H7 (cell line): ENCODE measurements at regions not wholly inside any gene's neighbourhood (a gene's known extent, or its start where the extent isn't known, plus 50 kb on each side); places are given as distances from the start of the nearest gene placed in this dataset.
A peak's percentile ranks its signal among the peaks of the same experiment; 100 is the strongest.

Source experiments
- DNase-seq: peaks from one replicate; pipeline ENCODE4 v3.0.0; 2012
- H3K27me3 ChIP-seq: 2 replicates; pipeline ENCODE4 v1.6.0; 2011; ENCODE audit warnings: mild to moderate bottlenecking, low read length; ENCODE audit not compliant: control insufficient read depth, insufficient read depth
- H3K36me3 ChIP-seq: replicated peaks from 2 replicates; pipeline ENCODE4 v1.5.1; 2011; ENCODE audit warnings: low read length; ENCODE audit not compliant: control insufficient read depth, insufficient read depth
- H3K4me3 ChIP-seq: 2 replicates; pipeline ENCODE4 v1.5.1; 2011; ENCODE audit warnings: low read depth, mild to moderate bottlenecking, control low read depth, low read length, moderate library complexity; ENCODE audit not compliant: insufficient read depth

DNA sequence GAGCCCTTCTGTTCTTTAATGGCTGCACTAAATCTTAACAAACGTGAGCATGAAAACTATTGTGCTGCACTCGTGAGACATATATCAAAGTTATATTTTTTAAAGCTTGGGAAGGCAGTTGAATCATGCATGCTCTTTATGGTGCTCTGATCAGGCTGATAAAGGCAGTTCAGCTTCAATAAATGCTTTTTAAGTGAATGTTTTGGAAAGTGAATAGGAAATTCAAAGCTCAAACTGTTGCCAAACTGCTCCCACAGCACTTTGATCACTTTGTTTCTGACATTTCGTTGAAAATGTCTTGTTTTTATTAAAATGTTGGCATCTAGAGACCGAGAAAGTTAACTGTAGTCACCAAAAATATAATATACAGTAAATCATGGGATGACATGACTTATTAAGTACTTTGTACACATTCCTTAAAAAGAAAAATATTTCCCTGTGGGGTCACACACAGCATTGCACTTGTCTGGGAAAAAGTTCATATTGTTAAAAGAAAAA, 625.7 kb upstream of the PCDH9 start:
- no peak for DNase-seq
- no peaks in the 10 kb centered on the region for H3K27me3 ChIP-seq
- H3K4me3 ChIP-seq: no peak overlapping the region
- no peaks in the 10 kb centered on the region for H3K36me3 ChIP-seq

DNA sequence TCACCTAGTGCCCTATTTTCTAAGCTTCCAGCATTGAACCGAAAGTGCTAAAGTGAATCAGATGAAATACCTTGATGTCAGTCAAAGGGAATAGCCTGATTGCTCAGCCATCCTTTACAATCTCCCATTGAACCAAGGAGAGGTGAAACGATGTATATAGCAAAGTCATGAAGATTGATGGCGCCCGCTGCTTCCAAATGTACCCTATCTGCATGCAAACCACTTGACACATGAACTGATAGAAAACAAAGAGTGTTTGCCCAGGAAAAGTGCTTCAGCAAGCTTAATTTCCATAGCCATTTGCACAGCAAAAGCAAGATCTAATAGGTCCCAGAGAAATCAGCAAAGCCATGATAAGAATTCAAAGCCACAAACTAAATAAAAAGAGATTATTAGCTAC, 624.9 kb upstream of the PCDH9 start:
- Histone ChIP-seq H3K36me3 (no peaks in the 10 kb centered on the region), H3K27me3 (no peaks in the 10 kb centered on the region), H3K4me3 (no peak overlapping the region)
- no peak for DNase-seq

DNA sequence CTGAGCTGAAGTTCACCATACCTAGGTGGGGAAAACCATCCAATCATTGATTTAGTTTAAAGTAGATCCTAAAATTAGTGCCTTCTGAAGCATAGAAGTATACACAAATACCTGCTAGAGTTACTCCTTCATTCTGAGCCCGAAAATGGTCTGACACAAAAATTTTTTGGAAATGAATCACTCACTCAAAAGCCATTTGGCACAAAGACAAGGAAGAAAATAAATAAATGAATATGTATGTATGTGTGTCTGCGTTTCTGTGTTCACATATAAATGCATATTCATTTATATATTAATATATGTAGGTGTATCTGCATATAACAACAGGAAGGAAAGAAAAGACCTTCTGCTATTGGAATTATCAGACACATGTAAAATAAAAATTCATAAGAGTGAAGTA, 614.4 kb upstream of the PCDH9 start:
- H3K4me3 ChIP-seq: no peak overlapping the region
- H3K27me3 ChIP-seq: no peaks in the 10 kb centered on the region
- no peaks in the 10 kb centered on the region for H3K36me3 ChIP-seq
- no peak for DNase-seq

DNA sequence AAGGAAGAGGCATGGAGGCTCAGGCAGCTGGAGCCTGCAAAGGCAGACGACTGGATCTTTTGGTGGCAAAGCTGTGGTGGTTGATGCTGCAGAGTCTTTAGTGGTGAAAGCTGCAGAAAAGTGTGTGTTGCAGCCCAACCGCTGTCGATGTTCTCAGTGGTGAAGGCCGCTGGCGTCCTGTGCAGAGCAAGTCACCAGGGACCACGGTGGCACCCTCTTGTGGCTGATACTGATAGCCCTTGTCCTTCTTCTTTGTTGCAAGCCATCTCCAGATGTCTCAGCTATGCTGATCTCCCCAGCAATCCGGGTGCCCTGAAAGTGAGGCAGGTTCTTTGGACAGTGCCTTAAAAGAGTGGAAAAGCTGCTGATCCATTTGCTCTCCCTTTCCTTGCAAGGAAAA, 610.9 kb upstream of the PCDH9 start:
- Histone ChIP-seq H3K4me3 (no peak overlapping the region), H3K36me3 (no peaks in the 10 kb centered on the region), H3K27me3 (no peaks in the 10 kb centered on the region)
- DNase-seq: peak; percentile 4

DNA sequence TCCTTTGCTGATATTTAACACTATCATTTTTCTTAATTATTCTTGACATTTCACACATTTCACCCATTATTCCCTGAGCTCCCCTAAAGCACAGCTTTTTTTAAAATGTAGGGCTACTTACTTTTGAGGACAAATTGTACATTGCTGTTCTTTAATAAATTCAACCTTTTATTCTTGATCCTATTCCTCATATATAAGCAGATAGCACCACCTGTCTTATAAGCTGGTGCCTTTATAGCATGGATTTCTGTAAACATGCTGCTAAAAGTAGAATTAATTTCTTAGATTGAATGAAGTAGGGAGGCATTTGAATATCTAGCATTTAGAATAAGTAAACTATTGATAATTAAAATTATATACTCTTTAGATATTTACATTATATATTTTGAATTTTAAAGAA, 603.4 kb upstream of the PCDH9 start:
- DNase-seq: no peak
- Histone ChIP-seq H3K4me3 (no peak overlapping the region), H3K27me3 (no peaks in the 10 kb centered on the region), H3K36me3 (no peaks in the 10 kb centered on the region)

DNA sequence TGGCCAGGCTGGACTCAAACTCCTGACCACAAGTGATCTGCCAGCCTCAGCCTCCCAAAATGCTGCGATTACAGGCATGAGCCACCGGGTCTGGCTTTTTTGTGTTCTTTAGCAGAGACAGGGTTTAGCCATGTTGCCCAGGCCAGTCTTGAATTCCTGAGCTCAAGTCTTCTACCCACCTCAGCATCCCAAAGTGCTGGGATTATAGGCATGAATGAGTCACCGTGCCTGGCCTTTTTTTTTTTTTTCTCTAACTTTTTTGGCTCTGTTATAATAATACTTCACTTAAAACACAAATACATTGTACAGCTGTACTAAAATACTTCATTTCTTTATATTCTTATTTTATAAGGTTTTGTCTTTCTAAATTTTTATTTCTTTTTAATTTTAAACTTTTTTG, 599.5 kb upstream of the PCDH9 start:
- H3K36me3 ChIP-seq: no peaks in the 10 kb centered on the region
- no peaks in the 10 kb centered on the region for H3K27me3 ChIP-seq
- no peak overlapping the region for H3K4me3 ChIP-seq
- DNase-seq: no peak

DNA sequence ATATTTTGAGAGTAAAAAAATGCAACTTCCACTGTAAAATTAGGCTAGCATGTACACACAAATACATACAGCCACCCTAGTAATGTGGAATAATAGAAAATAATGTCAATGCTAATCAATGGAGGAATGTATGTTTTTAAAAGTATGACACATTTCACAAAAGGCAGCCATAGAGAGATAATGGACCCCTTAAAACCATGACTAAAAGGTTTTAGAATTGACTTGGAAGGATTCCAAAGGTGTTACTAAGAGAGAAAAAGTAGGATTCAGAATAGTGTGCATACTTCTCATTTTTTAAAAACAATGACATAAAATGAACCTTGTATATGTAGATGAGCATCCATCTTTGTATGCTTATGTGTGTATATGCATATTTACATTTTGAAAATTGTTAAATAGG, 597.9 kb upstream of the PCDH9 start:
- no peaks in the 10 kb centered on the region for H3K36me3 ChIP-seq
- no peak overlapping the region for H3K4me3 ChIP-seq
- no peaks in the 10 kb centered on the region for H3K27me3 ChIP-seq
- DNase-seq: no peak

DNA sequence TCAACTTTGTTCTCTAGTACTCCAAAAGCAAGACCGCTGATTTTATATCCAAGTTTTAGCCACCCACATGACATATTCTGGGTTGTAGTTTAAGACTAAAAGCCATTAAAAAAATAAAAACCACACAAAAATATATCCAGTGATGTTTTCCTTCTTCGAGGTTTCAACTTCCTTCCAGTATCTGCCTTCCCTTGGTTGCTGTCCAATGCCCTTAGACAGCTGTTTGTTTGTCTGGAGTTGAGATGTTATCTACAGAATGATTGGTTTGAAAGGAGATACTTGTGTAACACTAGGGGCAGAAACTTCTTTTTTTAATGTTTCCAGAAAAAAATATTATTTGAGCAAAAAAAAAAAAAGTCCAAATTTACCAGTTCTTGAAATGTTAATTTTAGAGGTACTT, 591.5 kb upstream of the PCDH9 start:
- Histone ChIP-seq H3K4me3 (no peak overlapping the region), H3K27me3 (no peaks in the 10 kb centered on the region), H3K36me3 (no peaks in the 10 kb centered on the region)
- no peak for DNase-seq

DNA sequence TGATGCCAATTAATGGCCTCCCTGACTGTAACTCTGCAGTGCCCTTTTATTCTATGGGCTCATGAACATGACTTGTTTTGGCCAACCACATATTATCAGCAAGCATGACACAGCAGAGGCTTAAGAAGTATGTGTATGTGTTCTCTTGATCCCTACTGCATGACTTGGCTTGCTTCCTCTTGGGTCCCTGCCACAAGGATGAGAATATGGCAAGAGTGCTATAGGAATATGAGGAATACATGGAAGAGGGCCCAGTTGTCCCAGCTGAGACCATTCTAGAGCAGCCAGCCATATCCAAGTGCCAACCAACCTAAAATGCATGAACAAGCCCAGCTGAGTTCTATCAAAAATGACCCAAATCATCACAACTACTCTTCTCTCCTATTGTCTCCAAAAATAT, 576.7 kb upstream of the PCDH9 start:
- no peak overlapping the region for H3K4me3 ChIP-seq
- DNase-seq: no peak
- no peaks in the 10 kb centered on the region for H3K27me3 ChIP-seq
- H3K36me3 ChIP-seq: no peaks in the 10 kb centered on the region

DNA sequence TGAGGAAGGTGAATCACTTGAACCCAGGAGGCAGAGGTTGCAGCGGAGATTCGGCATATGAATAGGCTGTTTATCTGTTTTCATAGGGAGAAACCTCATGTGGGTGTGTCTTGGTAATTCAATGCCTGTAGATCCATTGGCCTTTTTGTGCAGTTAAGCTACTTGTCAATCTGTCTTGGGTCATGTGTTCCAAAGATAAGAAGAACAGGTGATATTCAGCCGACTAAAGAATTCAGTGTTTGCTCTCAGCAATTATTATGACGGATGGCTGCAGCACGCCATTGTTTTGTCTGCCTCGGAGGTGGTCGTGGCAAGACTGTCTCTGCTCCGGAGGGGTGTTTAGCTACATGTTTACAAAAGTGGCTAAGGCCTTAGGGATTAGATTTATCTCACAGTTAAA, 573.0 kb upstream of the PCDH9 start:
- no peaks in the 10 kb centered on the region for H3K36me3 ChIP-seq
- H3K4me3 ChIP-seq: no peak overlapping the region
- DNase-seq: no peak
- no peaks in the 10 kb centered on the region for H3K27me3 ChIP-seq

DNA sequence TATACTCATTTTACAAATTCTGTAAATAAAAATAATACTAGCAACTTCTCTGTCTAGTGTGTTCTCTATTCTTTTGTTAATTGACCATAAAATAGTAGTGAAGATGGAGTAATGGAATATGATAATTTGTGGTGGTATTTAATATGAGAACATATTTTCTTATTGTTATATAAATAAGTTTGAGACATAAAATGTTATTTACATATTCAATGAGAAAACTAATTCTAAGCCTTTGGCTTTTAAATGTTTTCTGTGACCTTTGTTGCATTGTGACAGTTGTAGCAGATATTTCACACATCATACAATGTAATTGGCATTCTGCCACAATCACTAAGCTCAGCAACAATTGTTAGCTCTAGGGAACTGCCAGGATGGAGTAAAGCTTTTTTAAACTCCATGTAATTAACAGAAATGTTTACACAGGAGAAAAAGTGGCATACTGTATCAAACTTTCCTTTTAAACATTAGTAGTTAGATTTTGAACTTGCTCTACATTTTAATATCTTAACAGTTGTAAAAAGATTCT, 562.1 kb upstream of the PCDH9 start:
- no peak for DNase-seq
- Histone ChIP-seq H3K4me3 (no peak overlapping the region), H3K36me3 (no peaks in the 10 kb centered on the region), H3K27me3 (no peaks in the 10 kb centered on the region)

DNA sequence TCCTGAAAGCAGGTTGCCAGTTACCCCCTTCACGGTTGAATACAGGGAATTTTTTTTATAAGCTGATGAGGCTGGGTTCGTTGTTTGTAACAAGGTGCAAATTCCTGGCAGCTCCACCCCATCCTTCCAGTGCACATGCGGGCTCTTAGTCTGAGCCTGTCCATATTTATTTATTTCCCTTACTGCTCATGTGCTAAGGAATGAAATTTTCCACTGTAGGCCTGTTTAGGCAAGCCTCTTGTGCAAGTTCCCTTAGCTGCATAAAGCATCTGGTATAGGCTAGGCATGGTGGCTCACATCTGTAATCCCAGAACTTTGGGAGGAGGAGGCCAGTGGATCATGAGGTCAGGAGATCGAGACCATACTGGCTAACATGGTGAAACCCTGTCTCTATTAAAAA, 560.9 kb upstream of the PCDH9 start:
- Histone ChIP-seq H3K36me3 (no peaks in the 10 kb centered on the region), H3K27me3 (no peaks in the 10 kb centered on the region), H3K4me3 (no peak overlapping the region)
- no peak for DNase-seq

DNA sequence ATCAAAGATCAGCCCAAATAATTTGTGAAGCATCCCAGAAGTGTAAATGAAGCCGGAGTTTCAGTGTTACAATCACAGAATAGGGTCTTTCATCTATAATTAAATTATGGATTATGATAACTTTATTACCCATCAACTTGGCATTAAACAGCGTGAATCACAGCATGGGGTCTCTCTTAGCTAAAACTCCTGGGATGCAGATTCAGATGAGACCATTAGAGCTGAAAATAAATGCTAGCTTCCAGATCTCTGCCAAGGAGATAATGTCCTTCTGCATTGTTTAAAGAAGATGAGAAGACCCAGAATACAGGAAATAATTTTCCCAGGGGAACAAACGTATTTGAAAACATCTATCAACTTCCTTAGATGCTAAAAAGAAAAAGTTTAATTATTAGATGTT, 546.0 kb upstream of the PCDH9 start:
- Histone ChIP-seq H3K27me3 (no peaks in the 10 kb centered on the region), H3K36me3 (no peaks in the 10 kb centered on the region), H3K4me3 (no peak overlapping the region)
- DNase-seq: no peak

DNA sequence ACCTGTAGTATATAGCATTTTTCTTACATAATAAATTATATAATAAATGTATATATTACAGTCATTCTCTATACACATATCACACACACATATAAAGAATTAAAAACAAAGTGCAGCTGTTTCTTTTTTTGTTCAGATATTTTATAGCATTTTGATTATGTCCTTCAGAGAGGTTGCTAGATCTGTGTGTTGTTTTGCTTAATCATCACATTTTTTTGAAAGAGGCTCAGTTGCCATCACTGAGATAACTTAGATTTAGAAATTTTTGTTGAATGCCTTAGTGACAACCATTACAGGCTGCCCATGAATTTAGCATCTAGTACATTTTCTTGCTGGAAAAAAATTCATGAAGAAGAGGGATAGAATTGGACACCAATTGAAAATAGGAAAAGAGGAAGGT, 545.2 kb upstream of the PCDH9 start:
- no peaks in the 10 kb centered on the region for H3K27me3 ChIP-seq
- DNase-seq: no peak
- H3K4me3 ChIP-seq: no peak overlapping the region
- H3K36me3 ChIP-seq: no peaks in the 10 kb centered on the region

DNA sequence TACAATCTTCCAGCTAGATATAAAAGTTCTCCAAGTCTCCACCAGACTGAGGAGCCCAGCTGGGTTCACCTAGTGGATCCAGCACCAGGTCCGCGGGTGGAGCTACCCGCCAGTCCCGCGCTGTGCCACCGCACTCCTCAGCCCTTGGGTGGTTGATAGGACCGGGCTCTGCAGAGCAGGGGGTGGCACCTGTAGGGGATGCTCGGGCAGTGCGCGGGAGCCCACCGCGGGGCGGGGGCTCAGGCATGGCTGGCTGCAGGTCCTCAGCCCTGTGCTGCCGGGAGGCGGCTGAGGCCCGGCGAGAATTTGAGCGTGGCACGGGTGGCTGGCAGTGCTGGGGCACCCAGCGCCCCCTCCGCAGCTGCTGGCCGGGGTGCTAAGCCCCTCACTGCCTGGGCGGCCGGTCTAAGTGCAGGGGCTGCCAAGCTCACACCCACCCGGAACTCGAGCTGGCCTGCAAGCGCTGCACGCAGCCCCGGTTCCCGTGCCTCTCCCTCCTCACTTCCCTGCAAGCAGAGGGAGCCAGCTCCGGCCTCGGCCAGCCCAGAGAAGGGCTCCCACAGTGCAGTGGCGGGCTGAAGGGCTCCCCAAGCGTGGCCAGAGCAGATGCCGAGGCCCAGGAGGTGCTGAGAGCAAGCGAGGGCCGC, 542.8 kb upstream of the PCDH9 start:
- Histone ChIP-seq H3K36me3 (no peaks in the 10 kb centered on the region), H3K27me3 (no peaks in the 10 kb centered on the region), H3K4me3 (no peak overlapping the region)
- DNase-seq: no peak

DNA sequence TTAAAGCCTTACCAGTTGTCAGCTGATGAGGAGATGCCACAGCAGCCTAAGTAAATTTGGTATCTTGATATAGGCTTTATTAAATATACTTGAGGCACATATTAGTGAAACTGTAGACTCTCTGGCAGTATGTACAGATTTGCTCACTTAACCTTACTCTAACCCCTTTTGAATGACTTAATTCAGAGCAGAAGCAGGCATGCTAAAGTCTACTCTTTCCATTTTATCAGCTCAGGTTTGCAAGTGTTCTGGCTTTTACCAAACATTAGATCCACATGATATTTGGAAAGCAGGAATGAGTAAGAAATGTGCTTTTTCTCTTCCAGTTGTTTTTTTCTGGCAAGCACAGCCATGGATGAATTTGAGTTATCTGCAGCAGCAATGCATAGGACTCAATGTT, 541.0 kb upstream of the PCDH9 start:
- DNase-seq: no peak
- Histone ChIP-seq H3K36me3 (no peaks in the 10 kb centered on the region), H3K4me3 (no peak overlapping the region), H3K27me3 (no peaks in the 10 kb centered on the region)
